T-helper 2 cell treated with Interferon-gamma antibody and Interleukin-4, amounts not matched to agents 5 μg/mL and 100 μg/mL, for 36 hours (primary cell): ENCODE measurements at regions not wholly inside any gene's neighbourhood (a gene's known extent, or its start where the extent isn't known, plus 50 kb on each side); places are given as distances from the start of the nearest gene placed in this dataset.

Experiments
- DNase-seq: peaks from one replicate; pipeline ENCODE4 v3.0.0; 2021; ENCODE audit warnings: low spot score
- H3K27ac Mint-ChIP-seq: one replicate; pipeline ENCODE4 v1.8.0; 2021; ENCODE audit warnings: mild to moderate bottlenecking, mixed read lengths
- H3K27me3 Mint-ChIP-seq: one replicate; pipeline ENCODE4 v1.8.0; 2021; ENCODE audit warnings: low read depth, mixed read lengths
- H3K36me3 Mint-ChIP-seq: one replicate; pipeline ENCODE4 v1.8.0; 2021; ENCODE audit warnings: low read depth, mixed read lengths
- H3K4me1 Mint-ChIP-seq: one replicate; pipeline ENCODE4 v1.8.0; 2021; ENCODE audit warnings: low read depth, mixed read lengths
- H3K4me3 Mint-ChIP-seq: one replicate; pipeline ENCODE4 v1.8.0; 2022; ENCODE audit warnings: mild to moderate bottlenecking, moderate library complexity, mixed read lengths
- H3K9me3 Mint-ChIP-seq: one replicate; pipeline ENCODE4 v1.8.0; 2021; ENCODE audit warnings: mixed read lengths

DNA sequence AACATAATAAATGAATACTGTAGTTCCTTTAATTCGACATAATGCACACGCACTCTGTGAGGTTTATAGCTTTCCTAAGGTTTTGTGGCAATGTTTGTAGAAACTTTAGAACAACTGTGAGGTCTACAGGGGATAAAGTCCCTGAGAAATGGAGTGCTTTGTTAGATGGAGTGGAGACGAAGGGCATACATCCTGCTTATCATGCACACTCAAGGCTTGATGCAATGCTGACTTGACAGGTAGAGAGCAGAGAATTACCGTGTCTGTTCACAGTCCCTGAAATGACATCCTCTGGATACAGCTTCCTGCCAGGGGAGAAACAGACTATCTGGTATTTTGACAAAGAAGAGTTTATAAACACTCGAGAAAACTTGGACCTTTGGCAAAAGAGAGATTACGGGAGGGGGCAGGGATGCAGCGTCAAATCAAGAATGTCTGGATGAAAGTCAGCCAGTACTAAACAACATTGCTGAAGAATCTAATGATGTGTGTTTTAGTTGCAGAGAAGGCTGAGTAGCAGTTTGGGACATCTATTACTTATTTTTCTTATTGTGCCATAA, 766.9 kb upstream of the ZEB2 start:
- peaks cover 26% of the 10 kb centered on the region for H3K27me3 Mint-ChIP-seq
- no peaks in the 10 kb centered on the region for H3K36me3 Mint-ChIP-seq
- H3K9me3 Mint-ChIP-seq, result no peaks in the 10 kb centered on the region
- DNase-seq, result no peak
- no peak overlapping the region for H3K27ac Mint-ChIP-seq
- H3K4me1 Mint-ChIP-seq, result peaks cover 9% of the 10 kb centered on the region
- H3K4me3 Mint-ChIP-seq, result no peak overlapping the region

- Mint-ChIP-seq H3K36me3 (no peaks in the 10 kb centered on the region), H3K27ac (no peak overlapping the region), H3K27me3 (peaks cover 20% of the 10 kb centered on the region), H3K4me3 (no peak overlapping the region), H3K4me1 (peaks cover 9% of the 10 kb centered on the region), H3K9me3 (no peaks in the 10 kb centered on the region)
- no peak for DNase-seq
Measured at GRCh38 chr2:145284551-145284950, 764.6 kb upstream of the ZEB2 start.

DNA sequence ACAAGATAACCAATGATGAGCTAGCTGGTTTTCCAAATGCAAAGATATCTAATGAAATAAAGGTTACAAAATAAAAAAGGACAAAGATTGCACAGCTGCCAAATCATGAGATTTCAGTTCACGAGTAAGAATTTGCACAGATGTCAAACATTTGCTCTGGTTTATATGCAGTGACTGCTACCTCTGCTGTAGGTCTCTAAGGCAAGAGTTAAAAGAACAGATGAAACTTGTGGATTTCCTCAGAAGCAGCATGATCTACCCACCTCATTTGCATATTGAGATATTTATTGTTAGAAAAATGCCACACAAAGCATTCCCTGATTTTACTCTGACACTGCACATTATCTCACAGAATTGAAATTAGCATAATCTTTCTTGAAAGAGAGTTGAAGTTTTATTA, 763.2 kb upstream of the ZEB2 start:
- Mint-ChIP-seq H3K27me3 (peaks cover 16% of the 10 kb centered on the region), H3K9me3 (no peaks in the 10 kb centered on the region), H3K36me3 (no peaks in the 10 kb centered on the region), H3K4me3 (no peak overlapping the region), H3K4me1 (peaks cover 9% of the 10 kb centered on the region), H3K27ac (no peak overlapping the region)
- no peak for DNase-seq

DNA sequence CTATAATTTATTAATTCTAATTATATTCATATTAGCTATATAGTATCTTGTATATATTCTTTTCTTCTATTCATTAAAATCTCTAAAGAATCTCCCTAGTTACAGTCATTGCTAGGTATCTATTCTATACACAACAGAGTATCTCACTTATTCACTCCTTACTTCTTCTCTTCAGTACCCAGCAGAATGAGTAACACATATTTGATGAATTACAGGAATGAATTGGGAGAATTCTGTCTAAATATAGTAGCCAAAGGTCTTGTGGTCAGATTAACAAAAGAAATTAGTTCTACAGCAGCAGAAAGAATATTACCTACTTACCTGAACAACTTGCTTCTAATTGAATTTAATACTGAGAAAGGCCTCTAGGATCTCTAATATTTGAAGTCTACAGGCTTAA, 758.0 kb upstream of the ZEB2 start:
- Mint-ChIP-seq H3K9me3 (no peaks in the 10 kb centered on the region), H3K27ac (no peak overlapping the region), H3K27me3 (peaks cover 2% of the 10 kb centered on the region), H3K4me3 (no peak overlapping the region), H3K36me3 (no peaks in the 10 kb centered on the region), H3K4me1 (peaks cover 5% of the 10 kb centered on the region)
- no peak for DNase-seq

DNA sequence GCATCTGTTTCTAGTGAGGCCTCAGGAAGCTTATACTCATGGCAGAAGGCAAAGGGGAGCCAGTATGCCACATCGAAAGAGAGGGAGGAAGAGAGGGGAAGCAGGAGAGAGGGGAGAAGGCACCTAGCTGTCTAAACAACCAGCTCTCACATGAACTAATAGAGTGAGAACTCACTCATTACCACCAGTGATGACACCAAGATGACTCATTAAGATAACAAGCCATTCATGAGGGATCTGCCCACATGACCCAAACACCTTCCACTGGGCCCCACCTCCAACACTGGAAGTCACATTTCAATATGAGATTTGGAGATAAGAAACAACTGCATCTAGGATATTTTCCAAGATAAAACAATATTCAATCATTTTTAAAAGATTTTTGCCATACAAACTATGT, 753.9 kb upstream of the ZEB2 start:
- no peak overlapping the region for H3K27ac Mint-ChIP-seq
- DNase-seq, result no peak
- peaks cover 6% of the 10 kb centered on the region for H3K9me3 Mint-ChIP-seq

DNA sequence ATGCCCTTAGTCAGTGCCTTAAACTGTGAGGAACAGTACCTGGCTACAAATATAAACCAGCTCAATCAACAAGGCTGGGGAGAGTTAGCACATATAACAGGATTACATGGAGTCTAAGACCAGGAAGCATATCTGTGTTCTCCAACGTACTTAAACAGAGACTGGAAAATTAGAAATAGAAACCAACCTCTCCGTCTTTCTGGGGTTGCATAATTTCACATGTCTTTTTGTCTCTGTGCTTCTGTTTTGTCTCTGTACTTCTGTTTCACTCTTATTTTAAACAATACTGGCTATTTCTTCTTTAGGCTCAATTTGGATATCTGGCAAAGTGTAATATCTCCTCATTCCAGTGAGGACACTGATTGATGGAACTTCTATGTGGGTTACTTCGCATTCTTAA, 749.0 kb upstream of the ZEB2 start:
- Mint-ChIP-seq H3K27me3 (peaks cover 5% of the 10 kb centered on the region), H3K4me3 (no peak overlapping the region), H3K9me3 (peaks cover 6% of the 10 kb centered on the region), H3K36me3 (no peaks in the 10 kb centered on the region), H3K27ac (no peak overlapping the region), H3K4me1 (no peaks in the 10 kb centered on the region)
- no peak for DNase-seq

More for the DNA sequence above, 753.9 kb upstream of the ZEB2 start:
- H3K4me3 Mint-ChIP-seq, result no peak overlapping the region
- no peaks in the 10 kb centered on the region for H3K36me3 Mint-ChIP-seq
- no peaks in the 10 kb centered on the region for H3K4me1 Mint-ChIP-seq
- no peaks in the 10 kb centered on the region for H3K27me3 Mint-ChIP-seq

- Mint-ChIP-seq H3K9me3 (peaks cover 2% of the 10 kb centered on the region), H3K4me3 (no peak overlapping the region), H3K27ac (no peak overlapping the region), H3K4me1 (no peaks in the 10 kb centered on the region), H3K27me3 (peaks cover 6% of the 10 kb centered on the region), H3K36me3 (no peaks in the 10 kb centered on the region)
- no peak for DNase-seq
Measured at GRCh38 chr2:145267451-145267850, 747.5 kb upstream of the ZEB2 start.

- Mint-ChIP-seq H3K9me3 (no peaks in the 10 kb centered on the region), H3K27me3 (peaks cover 14% of the 10 kb centered on the region), H3K27ac (no peak overlapping the region), H3K36me3 (no peaks in the 10 kb centered on the region), H3K4me1 (no peaks in the 10 kb centered on the region), H3K4me3 (no peak overlapping the region)
- no peak for DNase-seq
Measured at GRCh38 chr2:145265244-145265643, 745.3 kb upstream of the ZEB2 start.

- no peaks in the 10 kb centered on the region for H3K9me3 Mint-ChIP-seq
- H3K27me3 Mint-ChIP-seq, result peaks cover 33% of the 10 kb centered on the region
- peaks cover 7% of the 10 kb centered on the region for H3K4me1 Mint-ChIP-seq
- H3K36me3 Mint-ChIP-seq, result no peaks in the 10 kb centered on the region
- DNase-seq, result no peak
- no peak overlapping the region for H3K27ac Mint-ChIP-seq
- no peak overlapping the region for H3K4me3 Mint-ChIP-seq
Measured at GRCh38 chr2:145260674-145261073, 740.8 kb upstream of the ZEB2 start.

DNA sequence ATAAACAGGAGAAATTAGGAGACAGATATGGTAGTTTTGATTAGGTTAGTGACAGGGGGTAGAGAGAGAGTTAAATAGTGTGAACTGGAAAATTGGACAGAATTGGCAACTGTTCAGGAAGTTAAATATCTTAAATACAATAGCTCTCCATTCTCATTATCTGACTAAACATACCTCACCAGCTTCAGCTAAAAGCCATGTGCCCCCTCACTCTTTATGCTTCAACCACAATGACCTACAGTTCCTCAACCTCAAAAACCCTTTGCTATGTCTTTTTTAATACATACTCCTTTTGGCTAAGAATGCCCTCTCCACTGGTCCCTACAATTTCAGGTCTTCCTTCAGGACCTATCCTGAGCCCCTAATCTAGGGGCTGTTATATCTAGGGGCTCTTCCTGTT, 740.2 kb upstream of the ZEB2 start:
- no peak overlapping the region for H3K4me3 Mint-ChIP-seq
- no peak overlapping the region for H3K27ac Mint-ChIP-seq
- DNase-seq, result no peak
- no peaks in the 10 kb centered on the region for H3K9me3 Mint-ChIP-seq
- H3K27me3 Mint-ChIP-seq, result peaks cover 37% of the 10 kb centered on the region
- peaks cover 7% of the 10 kb centered on the region for H3K4me1 Mint-ChIP-seq
- H3K36me3 Mint-ChIP-seq, result no peaks in the 10 kb centered on the region

- H3K27me3 Mint-ChIP-seq, result peaks cover 40% of the 10 kb centered on the region
- H3K36me3 Mint-ChIP-seq, result no peaks in the 10 kb centered on the region
- H3K4me3 Mint-ChIP-seq, result no peak overlapping the region
- no peaks in the 10 kb centered on the region for H3K9me3 Mint-ChIP-seq
- H3K4me1 Mint-ChIP-seq, result peaks cover 7% of the 10 kb centered on the region
- peak; percentile 32 for DNase-seq
- H3K27ac Mint-ChIP-seq, result no peak overlapping the region
Measured at GRCh38 chr2:145258903-145259579, 739.1 kb upstream of the ZEB2 start.

DNA sequence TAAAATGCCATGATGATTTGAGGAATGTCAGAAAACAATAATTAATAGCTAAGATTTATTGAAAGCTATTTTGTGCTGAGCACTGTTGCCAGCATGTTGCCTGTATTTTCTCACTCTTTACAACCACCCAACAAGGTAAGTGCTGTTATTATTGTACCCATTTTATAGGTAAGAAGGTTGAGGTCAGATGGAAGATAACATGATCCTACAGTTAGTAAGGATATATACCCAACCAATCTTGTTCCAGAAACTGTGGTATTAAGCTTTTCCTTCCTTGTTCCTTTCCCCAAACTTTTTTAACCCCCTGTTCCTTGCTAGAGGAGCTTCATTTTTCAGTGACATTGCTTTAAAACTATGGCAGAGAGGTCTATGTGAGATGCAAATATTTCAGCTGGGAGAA, 738.0 kb upstream of the ZEB2 start:
- no peak overlapping the region for H3K27ac Mint-ChIP-seq
- H3K27me3 Mint-ChIP-seq, result peaks cover 44% of the 10 kb centered on the region
- no peak for DNase-seq

GRCh38 chr2:145256551-145256950, 736.6 kb upstream of the ZEB2 start:
- peaks cover 41% of the 10 kb centered on the region for H3K27me3 Mint-ChIP-seq
- no peak overlapping the region for H3K4me3 Mint-ChIP-seq
- peaks cover 7% of the 10 kb centered on the region for H3K4me1 Mint-ChIP-seq
- H3K9me3 Mint-ChIP-seq, result no peaks in the 10 kb centered on the region
- DNase-seq, result no peak
- no peak overlapping the region for H3K27ac Mint-ChIP-seq
- H3K36me3 Mint-ChIP-seq, result no peaks in the 10 kb centered on the region

More for the DNA sequence above, 738.0 kb upstream of the ZEB2 start:
- Mint-ChIP-seq H3K36me3 (no peaks in the 10 kb centered on the region), H3K4me1 (peaks cover 7% of the 10 kb centered on the region), H3K4me3 (no peak overlapping the region), H3K9me3 (no peaks in the 10 kb centered on the region)

DNA sequence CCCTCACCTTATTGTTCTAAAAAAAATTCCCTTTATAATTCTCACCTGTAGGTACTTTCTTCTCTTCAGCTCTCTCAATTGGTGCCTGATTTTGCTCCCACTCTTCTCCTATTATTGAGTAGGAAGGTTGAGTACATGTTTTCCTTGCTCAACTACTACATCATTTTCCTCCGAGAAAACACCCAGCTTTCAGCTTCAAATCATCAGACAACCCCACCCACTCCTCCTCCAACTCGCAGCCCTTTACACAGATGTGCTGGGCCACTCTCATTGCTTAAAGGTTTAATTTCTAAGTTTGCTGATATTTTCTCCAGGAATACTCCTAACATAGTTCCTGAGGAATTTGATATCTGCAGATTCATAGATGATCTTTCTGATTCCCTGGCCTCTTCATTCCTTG, 734.4 kb upstream of the ZEB2 start:
- H3K27me3 Mint-ChIP-seq, result peaks cover 34% of the 10 kb centered on the region
- H3K4me3 Mint-ChIP-seq, result no peak overlapping the region
- H3K9me3 Mint-ChIP-seq, result no peaks in the 10 kb centered on the region

GRCh38 chr2:145253492-145253891, 733.6 kb upstream of the ZEB2 start:
- Mint-ChIP-seq H3K9me3 (no peaks in the 10 kb centered on the region), H3K4me3 (no peak overlapping the region), H3K27me3 (peaks cover 27% of the 10 kb centered on the region), H3K36me3 (no peaks in the 10 kb centered on the region), H3K27ac (no peak overlapping the region), H3K4me1 (no peaks in the 10 kb centered on the region)
- DNase-seq, result no peak

More for the DNA sequence above, 734.4 kb upstream of the ZEB2 start:
- H3K27ac Mint-ChIP-seq, result no peak overlapping the region
- DNase-seq, result no peak
- no peaks in the 10 kb centered on the region for H3K36me3 Mint-ChIP-seq
- H3K4me1 Mint-ChIP-seq, result peaks cover 4% of the 10 kb centered on the region
